Mucosa of gallbladder (tissue), 1 donor: ENCODE measurements at regions not wholly inside any gene's neighbourhood (a gene's known extent, or its start where the extent isn't known, plus 50 kb on each side); places are given as distances from the start of the nearest gene placed in this dataset.

Experiments used
- DNase-seq: peaks from one replicate; pipeline ENCODE4 v3.0.0-alpha.2; 2020; ENCODE audit warnings: low spot score
- donor health status: DM: no; HTN: no; CAD: no.

- DNase-seq = no peak
These were observed 358.6 kb downstream of the RBM43 start for GRCh38 chr2:150903055-150903454.

GRCh38 chr2:150900913-150901312 lies 360.8 kb downstream of the RBM43 start:
- DNase-seq = no peak

GRCh38 chr2:150895968-150896367 lies 365.7 kb downstream of the RBM43 start:
- no peak for DNase-seq

GRCh38 chr2:150889141-150889540 lies 372.5 kb downstream of the RBM43 start:
- DNase-seq = no peak

GRCh38 chr2:150888337-150888736 lies 373.3 kb downstream of the RBM43 start:
- DNase-seq = no peak

GRCh38 chr2:150887926-150888325 lies 373.7 kb downstream of the RBM43 start:
- DNase-seq = no peak

- no peak for DNase-seq
These were observed 375.8 kb downstream of the RBM43 start for GRCh38 chr2:150885774-150886386.

- no peak for DNase-seq
These were observed 376.4 kb downstream of the RBM43 start for GRCh38 chr2:150885236-150885635.

GRCh38 chr2:150883613-150883895 lies 378.1 kb downstream of the RBM43 start:
- DNase-seq = no peak

- no peak for DNase-seq
These were observed 378.7 kb downstream of the RBM43 start for GRCh38 chr2:150882751-150883612.

- no peak for DNase-seq
These were observed 380.7 kb downstream of the RBM43 start for GRCh38 chr2:150880986-150881385.

GRCh38 chr2:150878356-150878755 lies 383.3 kb downstream of the RBM43 start:
- DNase-seq = no peak

GRCh38 chr2:150876251-150876950 lies 385.3 kb downstream of the RBM43 start:
- DNase-seq = no peak

- DNase-seq = no peak
These were observed 385.9 kb upstream of the RND3 start for GRCh38 chr2:150873396-150873772.

- no peak for DNase-seq
These were observed 385.4 kb upstream of the RND3 start for GRCh38 chr2:150872756-150873395.

- DNase-seq = no peak
These were observed 379.0 kb upstream of the RND3 start for GRCh38 chr2:150866431-150866830.

- DNase-seq = no peak
These were observed 376.2 kb upstream of the RND3 start for GRCh38 chr2:150863691-150864090.

- DNase-seq = peak; percentile 36
These were observed 372.8 kb upstream of the RND3 start for GRCh38 chr2:150860301-150860700.

- no peak for DNase-seq
These were observed 372.4 kb upstream of the RND3 start for GRCh38 chr2:150859877-150860276.

GRCh38 chr2:150859162-150859561 lies 371.7 kb upstream of the RND3 start:
- DNase-seq = no peak

- no peak for DNase-seq
These were observed 370.9 kb upstream of the RND3 start for GRCh38 chr2:150858382-150858781.

GRCh38 chr2:150856596-150857281 lies 369.3 kb upstream of the RND3 start:
- no peak for DNase-seq
